ENCODE measurements at regions not wholly inside any gene's neighbourhood (a gene's known extent, or its start where the extent isn't known, plus 50 kb on each side); places are given as distances from the start of the nearest gene placed in this dataset.

DNA sequence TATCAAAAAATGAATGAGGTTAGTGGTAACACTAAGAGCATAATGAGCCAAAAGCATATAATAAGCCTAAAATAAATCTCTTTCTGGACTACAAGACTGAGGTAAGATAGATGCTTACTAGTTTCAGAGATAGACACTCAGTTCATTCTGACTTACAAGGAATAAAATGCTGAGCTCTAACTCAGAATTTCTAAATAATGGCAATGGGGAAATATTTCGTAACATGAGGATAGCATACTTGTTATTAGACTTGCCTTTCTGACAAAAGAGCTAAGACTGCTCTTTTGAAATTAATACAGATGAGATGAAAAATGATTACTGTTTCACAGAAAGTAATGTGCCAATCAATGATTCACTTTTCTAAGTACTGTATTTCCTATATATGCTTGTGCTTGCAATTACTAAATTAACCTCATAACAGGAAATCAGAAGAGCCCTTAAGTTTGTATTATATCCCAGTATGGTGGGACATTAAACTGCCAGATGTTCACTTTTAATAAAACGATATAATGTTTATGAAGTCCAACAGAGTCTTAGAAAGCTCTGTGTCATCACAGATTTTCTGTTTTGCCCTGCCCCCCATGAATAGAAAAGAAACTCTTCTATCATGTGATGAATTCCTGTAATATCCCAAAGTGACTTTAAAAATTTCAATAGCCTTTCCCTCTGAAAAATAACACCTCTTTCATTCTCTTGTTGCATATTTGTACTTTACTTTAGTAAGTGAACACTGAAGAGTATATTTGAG is 2771.0 kb upstream of the PCDH20 start:
- Mint-ChIP-seq H3K9me3 (ENCODE audit: low read depth) (no peaks in the 10 kb centered on the region), H3K27ac (ENCODE audit: unreplicated experiment) (no peak overlapping the region), H3K4me3 (ENCODE audit: unreplicated experiment) (no peak overlapping the region), H3K27me3 (ENCODE audit: low read depth) (no peaks in the 10 kb centered on the region), H3K4me1 (ENCODE audit: low read depth) (peaks cover 8% of the 10 kb centered on the region), H3K36me3 (ENCODE audit: low read depth) (no peaks in the 10 kb centered on the region)
- TF ChIP-seq, protein P1, sequence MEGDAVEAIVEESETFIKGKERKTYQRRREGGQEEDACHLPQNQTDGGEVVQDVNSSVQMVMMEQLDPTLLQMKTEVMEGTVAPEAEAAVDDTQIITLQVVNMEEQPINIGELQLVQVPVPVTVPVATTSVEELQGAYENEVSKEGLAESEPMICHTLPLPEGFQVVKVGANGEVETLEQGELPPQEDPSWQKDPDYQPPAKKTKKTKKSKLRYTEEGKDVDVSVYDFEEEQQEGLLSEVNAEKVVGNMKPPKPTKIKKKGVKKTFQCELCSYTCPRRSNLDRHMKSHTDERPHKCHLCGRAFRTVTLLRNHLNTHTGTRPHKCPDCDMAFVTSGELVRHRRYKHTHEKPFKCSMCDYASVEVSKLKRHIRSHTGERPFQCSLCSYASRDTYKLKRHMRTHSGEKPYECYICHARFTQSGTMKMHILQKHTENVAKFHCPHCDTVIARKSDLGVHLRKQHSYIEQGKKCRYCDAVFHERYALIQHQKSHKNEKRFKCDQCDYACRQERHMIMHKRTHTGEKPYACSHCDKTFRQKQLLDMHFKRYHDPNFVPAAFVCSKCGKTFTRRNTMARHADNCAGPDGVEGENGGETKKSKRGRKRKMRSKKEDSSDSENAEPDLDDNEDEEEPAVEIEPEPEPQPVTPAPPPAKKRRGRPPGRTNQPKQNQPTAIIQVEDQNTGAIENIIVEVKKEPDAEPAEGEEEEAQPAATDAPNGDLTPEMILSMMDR (IDR thresholded peaks at IDR 0.05), result no peak
- DNase-seq (ENCODE audit: low spot score), result no peak

DNA sequence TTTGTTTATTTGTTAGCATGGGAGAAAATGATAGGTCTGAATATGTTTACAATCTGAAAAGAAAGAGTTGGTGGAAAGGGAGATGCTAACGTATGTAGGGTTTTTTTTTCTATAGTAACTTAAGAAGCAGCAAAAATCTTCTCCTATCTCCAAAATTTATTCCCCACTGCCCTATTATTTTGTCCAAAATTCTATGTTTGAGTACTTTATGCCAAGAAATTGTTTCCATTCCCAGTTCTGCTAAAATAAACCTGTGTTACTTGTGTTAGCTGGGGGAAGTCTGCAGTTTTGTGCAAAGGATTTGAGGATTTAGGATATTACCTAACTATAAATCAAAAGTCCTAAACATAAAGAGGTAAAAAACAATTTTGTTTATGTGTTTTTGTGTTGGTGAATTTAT is 2770.4 kb upstream of the PCDH20 start:
- H3K4me1 Mint-ChIP-seq (ENCODE audit: low read depth), result peaks cover 8% of the 10 kb centered on the region
- no peaks in the 10 kb centered on the region for H3K36me3 Mint-ChIP-seq (ENCODE audit: low read depth)
- H3K9me3 Mint-ChIP-seq (ENCODE audit: low read depth), result no peaks in the 10 kb centered on the region
- no peaks in the 10 kb centered on the region for H3K27me3 Mint-ChIP-seq (ENCODE audit: low read depth)
- no peak overlapping the region for H3K4me3 Mint-ChIP-seq (ENCODE audit: unreplicated experiment)
- no peak for DNase-seq (ENCODE audit: low spot score)
- H3K27ac Mint-ChIP-seq (ENCODE audit: unreplicated experiment), result no peak overlapping the region
- TF ChIP-seq, protein P1 (IDR thresholded peaks at IDR 0.05), result no peak

DNA sequence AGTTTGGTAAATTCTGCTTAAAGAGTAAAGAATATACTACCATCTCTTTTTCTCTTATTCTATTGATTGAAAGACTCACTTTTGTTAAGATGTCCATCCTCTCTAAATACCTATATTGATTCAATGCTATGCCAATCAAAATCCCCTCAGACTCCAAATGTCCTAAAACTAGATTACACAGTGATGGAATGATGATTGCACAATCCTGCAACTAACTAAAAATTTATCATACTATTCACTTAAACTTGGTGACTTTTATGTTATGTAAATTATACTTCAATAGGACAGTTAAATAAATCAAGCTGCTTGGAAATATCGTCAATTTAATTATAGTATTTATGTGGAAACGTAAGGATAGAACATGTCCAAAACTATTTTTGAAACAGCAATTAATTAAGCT is 2765.1 kb upstream of the PCDH20 start:
- no peak for DNase-seq (ENCODE audit: low spot score)
- Mint-ChIP-seq H3K4me3 (ENCODE audit: unreplicated experiment) (no peak overlapping the region), H3K9me3 (ENCODE audit: low read depth) (no peaks in the 10 kb centered on the region)

DNA sequence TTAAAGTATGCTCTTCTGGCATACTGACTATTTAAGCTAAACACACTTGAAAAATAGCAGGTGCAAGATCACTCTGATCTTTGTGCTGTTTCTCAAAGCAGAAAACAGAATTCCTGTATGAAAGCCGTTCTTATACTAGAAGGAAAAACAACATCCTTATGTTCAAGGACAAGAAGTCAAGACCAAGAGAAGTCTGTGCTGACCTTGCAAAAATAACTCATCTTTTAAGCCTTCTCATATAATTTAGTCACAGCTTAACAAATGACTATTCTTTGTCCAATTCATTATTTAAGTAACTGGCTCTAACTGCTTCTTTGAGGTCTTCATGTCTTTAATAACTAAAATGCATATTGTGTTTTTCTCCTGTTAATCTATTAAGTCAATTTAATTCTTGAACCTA is 2750.2 kb upstream of the PCDH20 start:
- Mint-ChIP-seq H3K27me3 (ENCODE audit: low read depth) (no peaks in the 10 kb centered on the region), H3K36me3 (ENCODE audit: low read depth) (no peaks in the 10 kb centered on the region), H3K4me1 (ENCODE audit: low read depth) (peaks cover 6% of the 10 kb centered on the region), H3K4me3 (ENCODE audit: unreplicated experiment) (no peak overlapping the region), H3K9me3 (ENCODE audit: low read depth) (no peaks in the 10 kb centered on the region), H3K27ac (ENCODE audit: unreplicated experiment) (no peak overlapping the region)
- no peak for DNase-seq (ENCODE audit: low spot score)
- TF ChIP-seq, protein P1 (IDR thresholded peaks at IDR 0.05), result no peak

More for the DNA sequence above, 2765.1 kb upstream of the PCDH20 start:
- Mint-ChIP-seq H3K27ac (ENCODE audit: unreplicated experiment) (no peak overlapping the region), H3K27me3 (ENCODE audit: low read depth) (no peaks in the 10 kb centered on the region), H3K36me3 (ENCODE audit: low read depth) (no peaks in the 10 kb centered on the region), H3K4me1 (ENCODE audit: low read depth) (no peaks in the 10 kb centered on the region)
- TF ChIP-seq, protein P1 (IDR thresholded peaks at IDR 0.05), result no peak

DNA sequence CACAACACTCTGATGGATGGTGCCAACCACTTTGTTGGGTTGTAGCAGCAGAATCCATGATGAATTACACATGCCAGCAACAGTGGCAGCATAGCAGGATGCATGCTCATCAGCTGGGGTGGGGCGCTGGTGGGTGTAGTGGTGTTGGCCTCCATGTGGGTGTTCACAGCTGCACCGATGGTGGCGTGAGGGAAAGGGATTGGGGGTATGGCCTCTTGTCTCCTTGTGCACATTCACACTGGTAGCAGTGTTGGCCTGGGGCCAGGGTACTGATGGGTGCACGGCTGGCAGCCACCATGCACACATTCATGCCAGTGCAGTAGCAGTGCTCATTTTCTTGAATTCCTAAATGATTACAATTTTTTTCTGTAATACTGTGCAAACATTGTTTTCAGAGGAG is 2748.8 kb upstream of the PCDH20 start:
- Mint-ChIP-seq H3K27ac (ENCODE audit: unreplicated experiment) (no peak overlapping the region), H3K36me3 (ENCODE audit: low read depth) (no peaks in the 10 kb centered on the region), H3K9me3 (ENCODE audit: low read depth) (no peaks in the 10 kb centered on the region), H3K27me3 (ENCODE audit: low read depth) (no peaks in the 10 kb centered on the region), H3K4me1 (ENCODE audit: low read depth) (no peaks in the 10 kb centered on the region), H3K4me3 (ENCODE audit: unreplicated experiment) (no peak overlapping the region)
- DNase-seq (ENCODE audit: low spot score), result peak; percentile 87
- TF ChIP-seq, protein P1 (IDR thresholded peaks at IDR 0.05), result no peak
